ENCODE measurements at regions not wholly inside any gene's neighbourhood (a gene's known extent, or its start where the extent isn't known, plus 50 kb on each side); places are given as distances from the start of the nearest gene placed in this dataset.
"Not testable (repeated sequence)": the region's sequence is repeated elsewhere in the genome, so short reads cannot be mapped to it uniquely, and the experiment has no call there.

- intact Hi-C loops (cut with micrococcal nuclease); H3K27me3 Mint-ChIP-seq (ENCODE audit: insufficient read depth); H3K9me3 Mint-ChIP-seq; H3K4me3 Mint-ChIP-seq; H3K27ac Mint-ChIP-seq; H3K4me1 Mint-ChIP-seq (ENCODE audit: low read depth); H3K36me3 Mint-ChIP-seq (ENCODE audit: low read depth); DNase-seq (ENCODE audit: low spot score): not testable (repeated sequence)
Measured at GRCh38 chr13:111593490-111593889, 273.0 kb downstream of the TEX29 start.

- Mint-ChIP-seq H3K27me3 (ENCODE audit: insufficient read depth) (no peaks in the 10 kb centered on the region), H3K4me3 (no peak overlapping the region)
- intact Hi-C loops (cut with micrococcal nuclease), result no loop called here
Measured at GRCh38 chr13:111594606-111595005, 274.2 kb downstream of the TEX29 start.

GRCh38 chr13:111595276-111595675, 274.8 kb downstream of the TEX29 start:
- H3K27me3 Mint-ChIP-seq (ENCODE audit: insufficient read depth), result no peaks in the 10 kb centered on the region
- no peaks in the 10 kb centered on the region for H3K4me1 Mint-ChIP-seq (ENCODE audit: low read depth)
- no peak for DNase-seq (ENCODE audit: low spot score)
- peaks cover under 1% of the 10 kb centered on the region for H3K9me3 Mint-ChIP-seq
- intact Hi-C loops (cut with micrococcal nuclease), result no loop called here
- no peak overlapping the region for H3K4me3 Mint-ChIP-seq
- H3K27ac Mint-ChIP-seq, result no peak overlapping the region
- H3K36me3 Mint-ChIP-seq (ENCODE audit: low read depth), result no peaks in the 10 kb centered on the region

More at GRCh38 chr13:111594606-111595005, 274.2 kb downstream of the TEX29 start:
- no peak for DNase-seq (ENCODE audit: low spot score)
- Mint-ChIP-seq H3K27ac (no peak overlapping the region), H3K4me1 (ENCODE audit: low read depth) (no peaks in the 10 kb centered on the region), H3K36me3 (ENCODE audit: low read depth) (no peaks in the 10 kb centered on the region), H3K9me3 (peaks cover 6% of the 10 kb centered on the region)

DNA sequence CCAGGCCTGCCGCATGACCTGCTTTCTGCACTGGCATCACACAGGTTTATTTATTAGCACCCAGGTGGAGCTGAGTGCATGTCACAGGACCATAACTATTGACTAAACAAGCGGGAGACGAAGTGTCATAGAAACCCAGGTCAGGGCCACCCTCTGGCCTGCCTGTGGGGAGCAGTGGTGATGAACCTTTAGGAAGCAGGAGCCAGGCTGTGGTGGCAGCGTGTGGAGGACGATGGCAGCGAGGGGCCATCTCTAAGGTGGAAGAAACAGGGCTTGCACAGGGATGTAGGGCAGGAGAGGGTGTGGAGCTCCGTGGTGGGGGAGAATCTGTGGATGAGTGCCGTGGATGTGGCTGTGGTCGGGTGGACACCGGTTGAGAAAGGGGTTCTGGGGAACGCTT, 275.3 kb downstream of the TEX29 start:
- Mint-ChIP-seq H3K4me3 (no peak overlapping the region), H3K4me1 (ENCODE audit: low read depth) (no peaks in the 10 kb centered on the region), H3K27ac (no peak overlapping the region), H3K9me3 (no peaks in the 10 kb centered on the region), H3K27me3 (ENCODE audit: insufficient read depth) (no peaks in the 10 kb centered on the region), H3K36me3 (ENCODE audit: low read depth) (no peaks in the 10 kb centered on the region)
- no peak for DNase-seq (ENCODE audit: low spot score)
- intact Hi-C loops (cut with micrococcal nuclease), result no loop called here

DNA sequence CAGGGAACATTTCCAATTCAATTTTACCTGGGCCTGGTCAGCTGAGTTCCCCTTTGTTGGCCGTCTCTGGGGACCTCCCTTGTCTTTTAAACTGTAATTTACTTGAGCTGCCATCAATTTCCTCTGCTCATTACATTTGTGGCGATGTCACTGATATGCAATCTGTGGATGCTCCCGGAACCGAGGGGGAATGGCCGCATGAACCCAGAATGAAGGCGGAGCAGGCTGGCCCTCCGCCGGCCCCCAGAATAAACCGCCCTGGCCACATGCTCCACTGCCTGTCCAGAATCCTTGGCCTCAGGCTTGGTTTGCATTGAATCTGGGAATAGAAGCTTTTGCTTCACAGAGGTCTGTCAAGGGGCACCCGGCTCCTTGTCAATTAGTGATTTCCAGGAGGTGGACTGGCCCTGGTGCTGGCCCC, 276.8 kb downstream of the TEX29 start:
- Mint-ChIP-seq H3K36me3 (ENCODE audit: low read depth) (no peaks in the 10 kb centered on the region), H3K9me3 (no peaks in the 10 kb centered on the region), H3K27me3 (ENCODE audit: insufficient read depth) (no peaks in the 10 kb centered on the region), H3K4me3 (no peak overlapping the region), H3K4me1 (ENCODE audit: low read depth) (no peaks in the 10 kb centered on the region), H3K27ac (no peak overlapping the region)
- intact Hi-C loops (cut with micrococcal nuclease), result no loop called here
- no peak for DNase-seq (ENCODE audit: low spot score)

DNA sequence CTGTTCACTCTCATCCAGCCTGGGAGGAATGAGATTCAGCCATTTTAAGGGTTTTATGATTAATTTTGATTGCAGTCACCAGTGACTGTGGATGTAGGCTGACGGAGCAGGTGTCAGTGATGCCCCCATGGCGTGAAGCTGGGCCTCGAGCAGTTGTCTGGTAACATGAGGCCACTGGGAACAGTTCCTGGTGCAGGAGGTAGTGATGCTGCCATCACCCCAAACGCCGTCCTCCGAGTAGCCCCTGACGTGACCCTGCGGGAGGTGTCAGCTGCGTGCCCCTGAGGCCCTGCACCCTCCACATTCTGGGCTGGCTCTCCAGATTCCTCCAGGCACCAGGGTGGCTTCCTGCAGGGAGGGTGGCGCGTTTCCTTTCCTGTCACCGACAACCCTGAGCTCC, 277.2 kb downstream of the TEX29 start:
- intact Hi-C loops (cut with micrococcal nuclease), result no loop called here
- Mint-ChIP-seq H3K27me3 (ENCODE audit: insufficient read depth) (no peaks in the 10 kb centered on the region), H3K4me3 (no peak overlapping the region), H3K36me3 (ENCODE audit: low read depth) (no peaks in the 10 kb centered on the region), H3K9me3 (no peaks in the 10 kb centered on the region), H3K27ac (no peak overlapping the region), H3K4me1 (ENCODE audit: low read depth) (no peaks in the 10 kb centered on the region)
- DNase-seq (ENCODE audit: low spot score), result no peak

DNA sequence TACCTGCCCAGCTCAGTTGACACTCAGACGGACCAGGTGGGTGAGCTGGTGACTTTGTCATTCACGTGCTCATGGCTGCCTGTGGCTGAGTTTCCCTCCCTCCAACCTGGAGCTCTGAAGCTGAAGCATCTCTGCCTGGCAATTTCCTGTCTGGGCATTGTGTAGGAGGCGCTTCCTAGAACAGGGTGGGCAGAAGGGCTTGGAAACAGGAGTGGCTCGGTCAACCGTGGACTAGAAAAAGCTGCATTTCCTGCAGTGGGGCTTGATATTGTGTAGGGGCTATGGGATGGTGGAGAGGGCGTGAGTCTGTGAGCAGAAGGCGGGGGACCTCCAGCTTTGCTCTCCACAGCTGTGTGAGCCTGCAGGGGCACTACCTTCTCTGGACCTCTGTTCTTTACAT, 278.3 kb downstream of the TEX29 start:
- intact Hi-C loops (cut with micrococcal nuclease), result no loop called here
- Mint-ChIP-seq H3K4me3 (no peak overlapping the region), H3K27ac (no peak overlapping the region), H3K9me3 (no peaks in the 10 kb centered on the region), H3K36me3 (ENCODE audit: low read depth) (no peaks in the 10 kb centered on the region), H3K4me1 (ENCODE audit: low read depth) (no peaks in the 10 kb centered on the region), H3K27me3 (ENCODE audit: insufficient read depth) (no peaks in the 10 kb centered on the region)
- DNase-seq (ENCODE audit: low spot score), result no peak

GRCh38 chr13:111599791-111600190, 279.3 kb downstream of the TEX29 start:
- H3K4me3 Mint-ChIP-seq, result no peak overlapping the region
- intact Hi-C loops (cut with micrococcal nuclease), result no loop called here

DNA sequence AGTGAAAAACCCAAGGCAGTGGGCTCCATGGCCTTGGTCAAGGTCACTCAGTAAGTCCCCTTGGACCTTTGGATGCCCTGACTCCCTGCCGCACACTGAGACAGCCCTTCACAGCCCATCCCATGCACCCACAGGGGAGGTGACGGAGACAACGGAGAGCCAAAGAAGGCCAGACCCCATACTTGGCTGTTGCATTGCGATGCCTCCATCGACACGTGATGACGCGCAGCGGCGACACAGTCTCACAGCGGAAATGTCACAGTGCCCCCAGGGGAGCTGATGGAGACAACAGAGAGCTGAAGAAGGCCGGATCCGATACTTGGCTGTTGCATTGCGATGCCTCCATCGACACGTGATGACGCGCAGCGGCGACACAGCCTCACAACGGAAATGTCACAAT, 282.4 kb downstream of the TEX29 start:
- Mint-ChIP-seq H3K4me3 (no peak overlapping the region), H3K4me1 (ENCODE audit: low read depth) (no peaks in the 10 kb centered on the region), H3K27ac (no peak overlapping the region), H3K27me3 (ENCODE audit: insufficient read depth) (no peaks in the 10 kb centered on the region), H3K9me3 (no peaks in the 10 kb centered on the region), H3K36me3 (ENCODE audit: low read depth) (no peaks in the 10 kb centered on the region)
- intact Hi-C loops (cut with micrococcal nuclease), result no loop called here
- DNase-seq (ENCODE audit: low spot score), result no peak

More at GRCh38 chr13:111599791-111600190, 279.3 kb downstream of the TEX29 start:
- no peaks in the 10 kb centered on the region for H3K4me1 Mint-ChIP-seq (ENCODE audit: low read depth)
- DNase-seq (ENCODE audit: low spot score), result no peak
- H3K27ac Mint-ChIP-seq, result no peak overlapping the region
- no peaks in the 10 kb centered on the region for H3K9me3 Mint-ChIP-seq
- no peaks in the 10 kb centered on the region for H3K36me3 Mint-ChIP-seq (ENCODE audit: low read depth)
- H3K27me3 Mint-ChIP-seq (ENCODE audit: insufficient read depth), result no peaks in the 10 kb centered on the region

- Mint-ChIP-seq H3K27me3 (ENCODE audit: insufficient read depth) (no peaks in the 10 kb centered on the region), H3K27ac (no peak overlapping the region), H3K4me3 (no peak overlapping the region), H3K9me3 (no peaks in the 10 kb centered on the region), H3K4me1 (ENCODE audit: low read depth) (no peaks in the 10 kb centered on the region), H3K36me3 (ENCODE audit: low read depth) (no peaks in the 10 kb centered on the region)
- intact Hi-C loops (cut with micrococcal nuclease), result no loop called here
- DNase-seq (ENCODE audit: low spot score), result no peak
Measured at GRCh38 chr13:111604097-111604496, 283.7 kb downstream of the TEX29 start.

- no peak overlapping the region for H3K4me3 Mint-ChIP-seq
- no peaks in the 10 kb centered on the region for H3K4me1 Mint-ChIP-seq (ENCODE audit: low read depth)
- no peaks in the 10 kb centered on the region for H3K36me3 Mint-ChIP-seq (ENCODE audit: low read depth)
- H3K27ac Mint-ChIP-seq, result no peak overlapping the region
- H3K9me3 Mint-ChIP-seq, result no peaks in the 10 kb centered on the region
- no peaks in the 10 kb centered on the region for H3K27me3 Mint-ChIP-seq (ENCODE audit: insufficient read depth)
- no peak for DNase-seq (ENCODE audit: low spot score)
- intact Hi-C loops (cut with micrococcal nuclease), result no loop called here
Measured at GRCh38 chr13:111608556-111608955, 288.1 kb downstream of the TEX29 start.

GRCh38 chr13:111609631-111610030, 289.2 kb downstream of the TEX29 start:
- no peaks in the 10 kb centered on the region for H3K36me3 Mint-ChIP-seq (ENCODE audit: low read depth)
- no peaks in the 10 kb centered on the region for H3K27me3 Mint-ChIP-seq (ENCODE audit: insufficient read depth)
- intact Hi-C loops (cut with micrococcal nuclease), result no loop called here
- H3K4me3 Mint-ChIP-seq, result no peak overlapping the region
- no peaks in the 10 kb centered on the region for H3K4me1 Mint-ChIP-seq (ENCODE audit: low read depth)
- H3K27ac Mint-ChIP-seq, result no peak overlapping the region
- no peaks in the 10 kb centered on the region for H3K9me3 Mint-ChIP-seq
- no peak for DNase-seq (ENCODE audit: low spot score)

- H3K27me3 Mint-ChIP-seq (ENCODE audit: insufficient read depth), result no peaks in the 10 kb centered on the region
- no peak for DNase-seq (ENCODE audit: low spot score)
- no peaks in the 10 kb centered on the region for H3K9me3 Mint-ChIP-seq
- intact Hi-C loops (cut with micrococcal nuclease), result no loop called here
- no peak overlapping the region for H3K4me3 Mint-ChIP-seq
- no peak overlapping the region for H3K27ac Mint-ChIP-seq
- H3K4me1 Mint-ChIP-seq (ENCODE audit: low read depth), result no peaks in the 10 kb centered on the region
- no peaks in the 10 kb centered on the region for H3K36me3 Mint-ChIP-seq (ENCODE audit: low read depth)
Measured at GRCh38 chr13:111610081-111610480, 289.6 kb downstream of the TEX29 start.

- H3K4me1 Mint-ChIP-seq (ENCODE audit: low read depth), result no peaks in the 10 kb centered on the region
- no peaks in the 10 kb centered on the region for H3K9me3 Mint-ChIP-seq
- intact Hi-C loops (cut with micrococcal nuclease), result no loop called here
- no peak for DNase-seq (ENCODE audit: low spot score)
- H3K36me3 Mint-ChIP-seq (ENCODE audit: low read depth), result no peaks in the 10 kb centered on the region
- no peak overlapping the region for H3K27ac Mint-ChIP-seq
- H3K4me3 Mint-ChIP-seq, result no peak overlapping the region
- no peaks in the 10 kb centered on the region for H3K27me3 Mint-ChIP-seq (ENCODE audit: insufficient read depth)
Measured at GRCh38 chr13:111610879-111611278, 290.4 kb downstream of the TEX29 start.
